Immature natural killer cell (primary cell): ENCODE measurements at regions not wholly inside any gene's neighbourhood (a gene's known extent, or its start where the extent isn't known, plus 50 kb on each side); places are given as distances from the start of the nearest gene placed in this dataset.
"Not testable (repeated sequence)": the region's sequence is repeated elsewhere in the genome, so short reads cannot be mapped to it uniquely, and the experiment has no call there.

Experiments
- DNase-seq, 3 donors: peaks; one replicate each; pipeline ENCODE4 v3.0.0; 2022; ENCODE audit warnings: mixed read lengths in 1 of 3
- H3K27ac Mint-ChIP-seq, 6 donors: one replicate each; pipeline ENCODE4 v1.8.0; 2020; ENCODE audit warnings: mixed read lengths in 6 of 6, mild to moderate bottlenecking in 5 of 6, inconsistent platforms in 4 of 6, moderate library complexity in 3 of 6
- H3K27me3 Mint-ChIP-seq, 3 donors: one replicate each; pipeline ENCODE4 v1.8.0; 2020 to 2021; ENCODE audit warnings: low read depth in 3 of 3, mild to moderate bottlenecking in 3 of 3, mixed read lengths in 3 of 3, moderate library complexity in 3 of 3, inconsistent platforms in 1 of 3
- H3K36me3 Mint-ChIP-seq, 3 donors: one replicate each; pipeline ENCODE4 v1.8.0; 2020; ENCODE audit warnings: mixed read lengths in 3 of 3, inconsistent platforms in 2 of 3, mild to moderate bottlenecking in 2 of 3
- H3K4me1 Mint-ChIP-seq, 2 donors: one replicate each; pipeline ENCODE4 v1.8.0; 2020; ENCODE audit warnings: inconsistent platforms in 2 of 2, mild to moderate bottlenecking in 2 of 2, mixed read lengths in 2 of 2, moderate library complexity in 1 of 2
- H3K4me3 Mint-ChIP-seq, 5 donors: one replicate each; pipeline ENCODE4 v1.8.0; 2020; ENCODE audit warnings: mild to moderate bottlenecking in 5 of 5, mixed read lengths in 5 of 5, inconsistent platforms in 3 of 5, moderate library complexity in 3 of 5
- H3K9me3 Mint-ChIP-seq, 6 donors: one replicate each; pipeline ENCODE4 v1.8.0; 2020; ENCODE audit warnings: mild to moderate bottlenecking in 6 of 6, mixed read lengths in 6 of 6, inconsistent platforms in 4 of 6, moderate library complexity in 3 of 6

DNA sequence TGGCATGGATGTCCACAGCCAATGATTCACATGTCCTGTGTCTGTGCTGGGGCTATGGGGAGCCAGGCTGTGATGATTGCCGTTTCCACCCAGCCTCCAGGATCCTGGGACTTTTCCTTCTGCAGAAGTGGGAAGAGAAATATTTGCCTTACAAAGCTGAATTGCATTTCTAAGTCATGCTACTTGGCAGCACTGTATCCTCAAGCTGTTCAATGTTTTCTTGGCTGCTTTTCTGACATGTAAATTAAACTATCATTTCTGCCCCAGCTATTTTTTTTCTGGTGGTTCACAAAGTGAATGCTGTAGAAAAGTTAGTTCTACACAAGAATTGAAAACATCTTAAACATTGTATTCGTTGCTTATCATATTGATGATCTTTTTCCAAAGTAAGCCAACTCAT lies 51.9 kb upstream of the TCERG1L start:
- Mint-ChIP-seq H3K9me3 (peaks cover 0 to 6% (median under 1%) of the 10 kb centered on the region in 6 donors), H3K27me3 (peaks cover 2 to 6% (median 6%) of the 10 kb centered on the region in 3 donors), H3K36me3 (no peaks in the 10 kb centered on the region), H3K4me3 (no peak overlapping the region), H3K4me1 (no peaks in the 10 kb centered on the region), H3K27ac (no peak overlapping the region)
- no peak for DNase-seq

DNA sequence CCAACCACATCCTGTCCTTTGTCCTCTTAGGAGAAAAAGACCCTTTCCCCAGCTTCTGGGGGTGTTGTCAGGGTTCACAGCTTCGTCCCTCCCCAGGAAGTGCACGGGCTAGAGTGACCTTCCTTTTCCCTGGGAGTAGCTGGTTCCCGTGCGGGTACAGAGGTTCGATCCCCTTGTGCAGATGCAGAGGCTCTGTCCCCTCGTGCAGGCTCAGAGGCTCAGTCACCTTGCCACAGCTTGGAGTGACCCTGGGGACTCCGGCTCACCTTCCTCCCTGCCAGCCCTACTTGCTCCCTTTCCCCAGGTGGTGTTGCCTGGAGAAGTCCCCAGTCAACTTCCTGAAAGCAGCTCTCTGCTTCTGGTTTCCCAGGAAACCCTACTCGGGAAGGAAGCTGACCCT lies 60.0 kb upstream of the TCERG1L start:
- H3K4me3 Mint-ChIP-seq = no peak overlapping the region
- H3K36me3 Mint-ChIP-seq = no peaks in the 10 kb centered on the region
- H3K27ac Mint-ChIP-seq = no peak overlapping the region
- DNase-seq = no peak
- H3K4me1 Mint-ChIP-seq = no peaks in the 10 kb centered on the region
- peaks cover 0 to 7% (median under 1%) of the 10 kb centered on the region in 6 donors for H3K9me3 Mint-ChIP-seq
- H3K27me3 Mint-ChIP-seq = peaks cover 5 to 12% (median 8%) of the 10 kb centered on the region in 3 donors

DNA sequence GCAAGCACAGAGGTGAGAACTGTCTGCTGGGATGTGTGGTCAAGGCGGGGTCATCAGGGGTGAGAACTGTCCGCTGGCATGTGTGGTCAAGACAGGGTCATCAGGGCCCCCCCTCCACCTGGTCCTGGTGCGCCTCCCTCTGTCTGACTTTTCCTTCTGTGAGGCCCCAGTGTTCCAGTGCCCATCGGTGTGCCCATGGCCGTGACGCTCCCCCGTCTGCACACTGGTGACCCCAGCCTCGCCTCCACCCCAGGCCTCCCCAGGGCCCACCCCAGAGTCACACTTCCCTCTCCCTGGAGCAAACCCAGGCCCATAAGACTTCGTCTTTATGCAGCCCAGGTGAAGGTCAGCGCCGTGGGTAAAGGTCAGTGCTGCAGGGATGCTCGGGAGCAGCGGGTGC lies 70.1 kb upstream of the TCERG1L start:
- Mint-ChIP-seq H3K4me3 (no peak overlapping the region), H3K9me3 (peaks cover 0 to 1% (median 0%) of the 10 kb centered on the region in 6 donors), H3K27me3 (peaks cover 0 to 4% (median 4%) of the 10 kb centered on the region in 3 donors), H3K4me1 (no peaks in the 10 kb centered on the region), H3K36me3 (no peaks in the 10 kb centered on the region), H3K27ac (no peak overlapping the region)
- no peak for DNase-seq

DNA sequence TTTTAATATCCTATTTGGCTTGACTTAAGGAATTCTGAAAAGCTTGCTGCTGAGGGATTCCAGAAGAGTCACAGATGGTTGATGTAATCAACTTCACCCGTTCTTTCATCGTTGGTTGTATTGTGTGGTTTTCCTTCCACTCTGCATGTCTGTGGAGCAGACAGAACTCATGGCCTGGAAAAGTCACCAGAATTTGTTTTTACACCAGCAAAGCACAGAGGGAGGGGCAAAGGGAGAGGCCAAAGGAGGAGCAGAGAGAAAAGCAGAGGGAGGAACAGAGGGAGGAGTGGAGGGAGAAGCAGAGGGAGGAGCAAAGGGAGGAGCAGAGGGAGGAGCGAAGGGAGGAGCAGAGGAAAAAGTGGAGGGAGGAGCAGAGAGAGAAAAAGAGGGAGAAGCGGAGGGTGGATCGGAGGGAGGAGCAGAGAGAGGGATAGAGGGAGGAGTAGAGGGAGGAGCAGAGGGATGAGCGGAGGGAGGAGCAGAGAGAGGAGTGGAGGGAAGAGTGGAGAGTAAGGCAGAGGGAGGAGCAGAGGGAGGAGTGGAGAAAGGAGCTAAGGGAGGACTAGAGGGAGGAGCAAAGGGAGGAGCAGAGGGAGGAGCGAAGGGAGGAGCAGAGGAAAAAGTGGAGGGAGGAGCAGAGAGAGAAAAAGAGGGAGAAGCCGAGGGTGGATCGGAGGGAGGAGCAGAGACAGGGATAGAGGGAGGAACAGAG lies 73.8 kb upstream of the TCERG1L start:
- H3K27me3 Mint-ChIP-seq, H3K36me3 Mint-ChIP-seq, H3K4me3 Mint-ChIP-seq, H3K9me3 Mint-ChIP-seq, H3K4me1 Mint-ChIP-seq, DNase-seq, H3K27ac Mint-ChIP-seq: not testable (repeated sequence)

DNA sequence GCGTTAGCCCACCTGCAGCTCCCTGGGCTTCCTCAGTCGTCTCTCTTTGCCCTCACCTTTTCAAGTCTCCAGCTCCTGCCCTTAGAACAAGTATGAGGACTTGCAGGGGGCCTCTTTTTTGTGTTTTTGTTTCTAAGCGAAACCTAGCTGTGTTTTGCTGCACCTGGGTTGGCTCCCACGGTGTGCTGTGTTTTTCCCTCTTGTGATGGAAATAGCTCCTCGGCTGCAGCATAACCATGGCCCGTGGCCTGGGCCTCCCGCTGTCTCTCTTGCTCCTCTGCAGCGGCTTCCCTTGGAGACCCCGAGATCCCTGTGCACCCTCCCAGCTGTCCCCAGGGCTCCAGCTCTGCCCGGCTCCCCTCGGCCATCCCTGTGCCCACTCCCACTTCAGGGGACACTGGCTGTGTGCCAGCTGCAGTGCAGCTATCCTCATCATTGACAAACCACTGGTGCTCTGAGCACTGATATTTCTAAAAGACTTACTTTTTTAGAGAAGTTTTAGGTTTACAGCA lies 75.6 kb upstream of the TCERG1L start:
- H3K9me3 Mint-ChIP-seq = peaks cover 0 to 1% (median 0%) of the 10 kb centered on the region in 6 donors
- H3K27me3 Mint-ChIP-seq = peaks cover 0 to 4% (median 0%) of the 10 kb centered on the region in 3 donors
- H3K4me3 Mint-ChIP-seq = no peak overlapping the region
- no peak overlapping the region for H3K27ac Mint-ChIP-seq
- no peaks in the 10 kb centered on the region for H3K4me1 Mint-ChIP-seq
- no peak for DNase-seq
- H3K36me3 Mint-ChIP-seq = no peaks in the 10 kb centered on the region

DNA sequence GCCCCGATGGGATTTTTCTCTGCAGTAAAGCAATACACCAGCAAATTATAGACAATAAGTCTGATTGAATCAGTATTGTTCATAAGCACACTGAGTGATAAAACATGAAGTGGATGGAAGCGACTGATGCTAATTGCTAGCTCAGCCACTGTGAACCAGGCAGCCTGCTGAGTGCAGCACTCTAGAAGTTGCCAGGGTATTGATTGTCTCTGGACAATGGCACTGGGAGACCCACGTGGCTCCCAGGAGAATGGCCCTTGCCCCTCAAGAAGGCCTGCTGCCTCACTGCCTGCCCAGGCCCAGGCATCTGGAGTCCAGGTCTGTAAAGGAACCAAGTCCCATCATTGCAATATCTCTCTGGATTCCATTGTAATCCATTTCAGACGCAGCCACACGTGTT lies 80.4 kb upstream of the TCERG1L start:
- peaks cover 0 to 2% (median 0%) of the 10 kb centered on the region in 6 donors for H3K9me3 Mint-ChIP-seq
- no peaks in the 10 kb centered on the region for H3K4me1 Mint-ChIP-seq
- H3K27me3 Mint-ChIP-seq = peaks cover 0 to 6% (median 2%) of the 10 kb centered on the region in 3 donors
- DNase-seq = no peak
- no peaks in the 10 kb centered on the region for H3K36me3 Mint-ChIP-seq
- no peak overlapping the region for H3K27ac Mint-ChIP-seq
- no peak overlapping the region for H3K4me3 Mint-ChIP-seq

DNA sequence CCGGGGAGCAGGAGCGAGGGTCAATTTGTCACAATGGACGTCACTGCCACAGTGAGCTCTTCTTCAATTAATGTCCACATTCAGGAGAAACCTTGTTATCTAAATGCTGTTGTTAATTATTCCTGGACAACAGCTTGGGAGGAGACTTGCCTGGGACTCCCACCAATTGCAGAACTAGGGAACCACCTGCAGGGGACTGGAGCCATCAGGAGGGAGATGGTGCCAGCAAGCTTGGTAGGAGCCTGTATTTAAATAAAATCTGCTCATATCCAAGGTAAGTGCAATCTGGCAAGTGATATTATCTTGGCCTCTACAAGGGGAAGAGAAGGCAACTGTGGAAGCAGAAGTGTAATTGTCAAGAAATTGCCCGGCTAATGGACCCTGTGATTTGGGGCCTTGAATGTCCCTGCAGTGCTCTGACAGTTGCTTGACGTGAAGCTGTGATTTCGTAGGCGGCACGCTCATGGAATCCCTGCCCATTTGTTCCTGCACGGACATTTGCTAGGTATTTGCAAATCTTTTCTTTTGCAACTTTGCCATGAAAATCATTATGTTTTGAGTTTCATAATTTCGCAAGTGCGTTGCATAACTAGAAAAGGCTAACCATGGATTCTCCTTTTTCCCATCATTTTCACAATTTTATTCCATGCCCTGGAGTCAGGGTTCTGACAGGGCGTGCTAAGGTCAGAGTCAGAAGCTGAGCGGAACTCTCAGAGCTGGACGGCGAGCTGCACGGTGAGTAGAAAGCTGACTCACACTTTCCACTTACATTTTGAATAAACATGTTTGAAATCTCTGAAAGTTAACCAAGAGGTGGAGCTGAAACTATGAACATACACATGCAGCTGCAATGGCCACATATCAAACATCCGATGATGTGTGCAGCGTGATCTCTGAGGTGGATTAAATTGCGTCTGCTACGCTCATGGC lies 84.9 kb upstream of the TCERG1L start:
- H3K9me3 Mint-ChIP-seq = peaks cover 0 to 2% (median 0%) of the 10 kb centered on the region in 6 donors
- H3K36me3 Mint-ChIP-seq = no peaks in the 10 kb centered on the region
- no peak overlapping the region for H3K27ac Mint-ChIP-seq
- peaks cover 0 to 9% (median 2%) of the 10 kb centered on the region in 3 donors for H3K27me3 Mint-ChIP-seq
- no peak overlapping the region for H3K4me3 Mint-ChIP-seq
- H3K4me1 Mint-ChIP-seq = no peaks in the 10 kb centered on the region
- DNase-seq = no peak

DNA sequence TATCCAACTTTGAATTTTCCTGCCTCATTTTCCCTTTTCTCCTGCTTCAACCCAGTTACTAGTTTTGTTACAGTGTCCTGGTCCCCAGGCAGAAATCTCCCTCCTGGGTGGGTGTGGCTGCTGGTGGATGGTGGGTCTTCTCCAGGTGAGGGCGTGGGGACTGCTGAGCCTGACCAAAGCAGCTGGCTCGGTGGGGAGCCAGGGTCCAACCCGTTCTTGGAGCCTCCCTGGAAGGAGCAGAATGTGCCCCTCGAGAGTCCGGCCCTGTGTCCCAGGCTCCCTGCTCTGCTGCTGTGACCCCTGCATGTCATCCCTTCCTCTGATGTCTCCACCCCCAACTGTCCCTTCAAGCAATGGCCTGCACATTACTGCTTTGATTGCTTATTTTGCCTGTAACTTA lies 86.6 kb upstream of the TCERG1L start:
- no peak for DNase-seq
- Mint-ChIP-seq H3K27ac (no peak overlapping the region), H3K36me3 (no peaks in the 10 kb centered on the region), H3K27me3 (peaks cover 0 to 11% (median 2%) of the 10 kb centered on the region in 3 donors), H3K4me1 (no peaks in the 10 kb centered on the region), H3K9me3 (peaks cover 0 to 2% (median 0%) of the 10 kb centered on the region in 6 donors), H3K4me3 (no peak overlapping the region)

DNA sequence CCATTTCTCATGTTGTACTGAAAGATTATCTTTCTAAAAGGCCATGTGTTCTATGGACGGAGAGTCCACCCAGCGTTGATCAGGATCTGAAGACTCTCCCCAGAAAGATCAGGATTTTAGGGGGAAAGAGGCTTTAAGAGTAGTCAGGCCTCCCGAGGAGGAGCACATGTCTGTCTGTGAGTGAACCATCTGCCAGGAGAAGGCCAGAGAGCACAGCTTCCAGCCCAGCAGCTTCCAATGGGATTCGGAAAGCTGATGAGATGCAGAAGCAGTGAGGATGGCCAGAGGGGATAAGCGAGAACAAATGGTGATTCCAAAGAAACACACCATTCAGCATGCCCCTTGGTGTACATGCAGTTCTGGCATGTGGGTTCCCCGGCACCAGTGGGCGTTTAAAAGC lies 88.5 kb upstream of the TCERG1L start:
- H3K4me3 Mint-ChIP-seq = no peak overlapping the region
- H3K9me3 Mint-ChIP-seq = no peaks in the 10 kb centered on the region
- no peaks in the 10 kb centered on the region for H3K4me1 Mint-ChIP-seq
- H3K27me3 Mint-ChIP-seq = peaks cover 0 to 9% (median 0%) of the 10 kb centered on the region in 3 donors
- no peaks in the 10 kb centered on the region for H3K36me3 Mint-ChIP-seq
- H3K27ac Mint-ChIP-seq = no peak overlapping the region
- DNase-seq = no peak

DNA sequence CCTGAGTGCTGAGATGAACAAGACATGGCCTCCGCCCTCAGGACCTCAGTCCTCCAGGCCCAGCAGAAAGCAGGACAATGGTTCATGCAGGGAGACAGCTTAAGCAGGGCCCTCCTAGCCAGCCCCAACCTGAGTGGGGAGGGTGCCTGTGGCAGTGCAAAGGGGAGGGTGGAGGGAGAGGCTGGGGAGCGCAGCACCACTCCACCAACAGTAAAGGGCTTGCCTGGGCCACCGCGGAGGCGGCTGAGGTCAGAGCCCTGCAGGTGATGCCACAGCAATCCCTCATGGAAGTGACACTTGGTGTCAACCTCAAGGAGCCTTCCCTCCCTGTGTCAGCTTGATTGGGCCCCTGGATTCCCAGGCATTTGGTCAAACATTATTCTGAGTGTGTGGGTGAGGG lies 89.0 kb upstream of the TCERG1L start:
- Mint-ChIP-seq H3K27me3 (peaks cover 0 to 9% (median 0%) of the 10 kb centered on the region in 3 donors), H3K27ac (no peak overlapping the region), H3K4me3 (no peak overlapping the region), H3K9me3 (no peaks in the 10 kb centered on the region), H3K4me1 (no peaks in the 10 kb centered on the region), H3K36me3 (no peaks in the 10 kb centered on the region)
- no peak for DNase-seq

DNA sequence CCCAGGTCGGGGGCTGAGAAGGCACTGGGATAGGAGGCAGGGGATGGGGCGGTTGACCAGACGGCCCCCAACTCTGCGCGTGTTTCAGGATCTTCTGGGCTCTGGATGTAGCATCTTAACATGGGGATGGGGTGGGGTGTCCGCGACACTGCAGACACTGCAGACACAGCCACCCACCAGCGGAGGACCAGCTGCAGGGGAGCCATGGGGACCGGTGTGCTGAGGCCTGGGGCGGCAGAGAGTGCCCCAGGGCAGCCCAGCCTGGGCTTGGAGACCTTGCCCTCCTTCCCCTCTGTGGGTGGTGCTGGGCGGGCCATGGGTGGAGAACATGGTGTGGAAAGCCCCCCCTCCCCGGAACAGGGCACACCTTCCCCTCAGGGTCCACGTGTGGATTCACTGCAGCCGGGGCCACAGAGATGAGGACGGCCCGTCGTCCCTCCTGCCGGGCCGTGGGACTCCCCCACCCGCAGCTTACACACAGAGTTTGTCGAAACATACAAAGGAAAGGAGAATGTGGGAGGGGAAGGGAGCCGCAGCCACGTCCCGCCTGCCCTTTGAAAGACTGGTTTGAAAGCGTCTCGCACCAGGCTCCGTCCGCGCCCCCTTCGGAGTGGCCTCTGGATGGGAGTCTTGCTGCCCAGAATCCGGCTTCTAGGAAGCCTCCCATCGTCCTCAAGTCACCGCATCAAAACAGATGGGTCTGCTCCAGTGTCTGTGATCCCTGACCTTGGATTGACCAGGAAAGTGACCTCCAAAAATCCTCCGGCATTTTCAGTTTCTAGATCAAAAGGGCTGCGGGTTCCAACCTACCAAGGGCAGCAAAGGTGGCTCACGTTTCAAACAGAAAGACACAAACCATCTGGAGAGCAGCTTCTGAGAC lies 91.5 kb upstream of the TCERG1L start:
- no peak for DNase-seq
- Mint-ChIP-seq H3K36me3 (no peaks in the 10 kb centered on the region), H3K27ac (no peak overlapping the region), H3K4me1 (no peaks in the 10 kb centered on the region), H3K27me3 (peaks cover 0 to 9% (median 0%) of the 10 kb centered on the region in 3 donors), H3K4me3 (no peak overlapping the region), H3K9me3 (no peaks in the 10 kb centered on the region)

DNA sequence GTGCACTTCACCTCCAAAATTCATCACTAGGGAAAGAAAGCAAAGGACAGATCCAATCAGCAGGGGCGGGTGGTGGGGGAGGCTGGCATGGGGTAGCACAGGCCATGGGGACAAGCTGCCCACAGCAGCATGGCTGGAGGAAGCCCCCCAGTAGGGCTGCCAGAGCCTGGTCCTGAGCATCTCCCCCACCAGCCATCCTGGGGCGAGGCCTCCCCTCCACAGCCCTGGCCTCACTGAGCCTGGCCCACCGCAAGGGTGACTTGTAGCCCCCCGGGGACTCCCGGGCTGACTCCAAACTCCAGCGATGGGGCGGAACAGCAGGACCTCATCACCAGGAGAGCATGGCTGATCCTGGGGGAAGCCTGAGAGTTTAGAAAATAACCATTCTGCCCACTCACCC lies 92.4 kb upstream of the TCERG1L start:
- H3K4me1 Mint-ChIP-seq = no peaks in the 10 kb centered on the region
- H3K36me3 Mint-ChIP-seq = no peaks in the 10 kb centered on the region
- peaks cover 0 to 9% (median 3%) of the 10 kb centered on the region in 3 donors for H3K27me3 Mint-ChIP-seq

DNA sequence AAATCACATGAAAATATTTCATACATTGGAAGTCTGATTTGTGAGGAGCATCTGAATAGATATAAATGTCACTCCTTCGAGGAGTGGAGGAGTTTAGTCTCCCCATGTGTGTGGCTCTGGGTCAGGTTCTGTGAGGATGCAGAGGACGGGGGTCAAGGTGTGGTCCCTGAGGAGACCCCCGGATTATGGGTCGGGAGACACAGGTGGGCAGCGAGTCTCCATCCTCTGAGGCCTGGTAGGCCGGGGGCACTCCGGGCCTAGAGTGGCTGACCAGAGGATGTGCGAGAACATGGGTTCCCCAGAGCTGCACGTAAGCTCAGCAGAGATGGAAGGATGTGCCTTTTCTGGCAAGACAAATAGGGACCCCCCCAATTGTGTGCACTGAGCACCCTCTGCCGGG lies 93.4 kb upstream of the TCERG1L start:
- Mint-ChIP-seq H3K36me3 (no peaks in the 10 kb centered on the region), H3K4me1 (no peaks in the 10 kb centered on the region), H3K9me3 (no peaks in the 10 kb centered on the region), H3K27me3 (peaks cover 0 to 7% (median 3%) of the 10 kb centered on the region in 3 donors), H3K27ac (no peak overlapping the region), H3K4me3 (no peak overlapping the region)
- no peak for DNase-seq

More for the DNA sequence above, 92.4 kb upstream of the TCERG1L start:
- Mint-ChIP-seq H3K9me3 (no peaks in the 10 kb centered on the region), H3K4me3 (no peak overlapping the region), H3K27ac (no peak overlapping the region)
- no peak for DNase-seq
